Inferior parietal cortex (tissue), 1 donor: ENCODE measurements at regions not wholly inside any gene's neighbourhood (a gene's known extent, or its start where the extent isn't known, plus 50 kb on each side); places are given as distances from the start of the nearest gene placed in this dataset.
"Not testable (repeated sequence)": the region's sequence is repeated elsewhere in the genome, so short reads cannot be mapped to it uniquely, and the experiment has no call there.

Experiments
- DNase-seq: peaks from one replicate; pipeline ENCODE4 v3.0.0-alpha.2; 2016; ENCODE audit errors: extremely low spot score

DNA sequence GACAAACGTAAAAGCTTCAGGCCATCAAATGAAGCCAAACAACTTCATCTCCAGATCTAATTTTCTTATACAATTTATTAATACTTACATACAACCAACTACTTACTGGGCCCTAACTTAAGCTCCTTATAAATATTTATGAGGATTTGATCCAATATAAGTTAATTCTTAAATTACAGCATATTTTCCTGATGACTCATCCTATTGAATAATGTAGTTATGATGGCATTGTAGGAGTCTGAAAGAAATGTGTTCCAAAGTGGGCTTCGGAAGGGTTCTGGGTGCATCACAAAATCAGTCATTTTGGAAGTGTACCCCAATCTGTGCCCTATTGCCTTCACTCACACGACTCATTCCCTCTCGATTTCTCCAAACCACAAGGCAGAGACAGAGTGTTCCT lies 455.1 kb upstream of the CTSO start:
- DNase-seq = no peak

DNA sequence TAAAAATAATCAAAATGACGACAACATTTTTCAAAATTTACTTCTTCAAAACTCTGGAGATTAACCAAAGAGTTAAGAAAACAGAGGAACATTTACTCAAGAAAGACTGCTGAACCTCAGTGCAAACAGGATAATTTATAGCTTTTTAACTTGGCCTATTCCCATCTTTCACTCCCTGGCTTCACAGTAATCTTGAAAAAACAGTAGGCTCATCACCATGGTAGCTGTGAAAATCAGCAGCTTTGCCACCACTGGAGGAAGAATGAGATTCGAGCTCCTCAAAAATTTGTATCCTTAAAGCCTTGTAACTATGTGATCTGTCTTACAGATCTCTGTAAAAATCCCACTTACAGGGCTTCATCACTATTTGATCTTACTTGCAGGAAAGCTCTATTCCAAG lies 447.7 kb upstream of the CTSO start:
- DNase-seq = peak; percentile 32

DNA sequence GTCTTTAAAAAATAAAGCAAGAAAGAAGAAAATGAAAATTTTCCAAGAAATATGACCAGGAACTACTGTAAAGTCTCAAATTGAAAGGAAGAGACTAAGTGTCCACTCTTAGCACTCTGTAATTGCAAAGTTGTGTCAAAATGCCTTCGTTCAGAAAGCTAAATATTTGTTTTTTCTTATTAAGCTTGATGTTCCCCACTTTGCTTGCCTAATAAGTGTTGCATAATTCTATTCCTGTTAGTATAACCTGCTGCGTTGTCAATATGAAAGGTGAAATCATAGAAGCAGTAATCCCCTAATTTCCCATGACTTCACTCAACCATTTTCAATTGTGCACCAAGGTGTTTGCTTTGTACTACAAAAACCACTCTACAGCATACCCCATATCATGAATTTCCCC lies 442.9 kb upstream of the CTSO start:
- no peak for DNase-seq

DNA sequence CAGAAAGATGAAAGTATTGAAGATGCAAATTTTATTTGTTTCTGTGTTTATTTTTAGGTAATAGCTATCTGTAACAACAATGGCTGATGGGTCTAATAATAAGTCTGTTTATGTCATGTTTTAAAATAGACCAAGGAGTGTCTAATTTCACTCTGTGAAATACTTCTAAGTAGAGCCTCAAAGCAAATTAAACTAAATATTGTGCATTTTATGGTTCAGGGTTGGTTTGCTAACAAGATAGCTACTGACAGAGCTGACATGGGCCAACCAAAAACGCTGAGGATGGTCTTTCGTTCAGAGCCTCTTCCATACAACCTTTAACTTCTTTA lies 437.6 kb upstream of the CTSO start:
- no peak for DNase-seq

DNA sequence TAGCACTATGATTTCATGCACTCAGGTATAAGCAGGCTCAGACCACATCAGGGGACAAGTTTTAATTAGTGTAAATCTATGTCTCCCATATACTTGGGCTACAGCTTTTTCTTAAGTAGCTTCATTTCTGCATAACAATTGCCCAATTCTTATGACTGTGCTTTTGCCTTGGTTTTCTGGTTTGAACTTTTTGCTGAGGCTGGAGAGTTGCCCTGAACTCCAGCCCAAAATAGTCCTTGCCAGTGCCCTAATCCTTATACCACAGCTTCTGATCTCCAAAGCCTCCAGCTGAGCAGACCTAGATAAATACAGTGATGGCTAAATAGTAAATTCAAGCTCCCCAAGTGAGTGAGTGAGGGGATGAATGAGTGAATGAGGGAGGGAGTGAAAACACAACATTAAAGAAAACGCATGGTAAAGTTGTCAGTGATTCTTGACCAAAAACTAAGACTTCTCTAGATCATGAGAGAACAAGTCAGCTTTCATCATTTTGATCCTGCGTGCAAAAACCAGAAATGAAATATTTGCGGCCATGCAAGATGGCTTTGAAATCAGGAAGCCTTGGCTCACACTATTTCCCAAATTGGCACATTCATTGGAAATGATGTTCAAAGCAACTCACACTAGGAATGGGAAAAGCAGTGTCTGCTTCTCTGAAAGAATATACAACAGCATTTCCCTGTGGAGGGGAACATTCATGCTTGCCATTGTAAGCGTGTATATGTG lies 437.1 kb upstream of the CTSO start:
- no peak for DNase-seq

DNA sequence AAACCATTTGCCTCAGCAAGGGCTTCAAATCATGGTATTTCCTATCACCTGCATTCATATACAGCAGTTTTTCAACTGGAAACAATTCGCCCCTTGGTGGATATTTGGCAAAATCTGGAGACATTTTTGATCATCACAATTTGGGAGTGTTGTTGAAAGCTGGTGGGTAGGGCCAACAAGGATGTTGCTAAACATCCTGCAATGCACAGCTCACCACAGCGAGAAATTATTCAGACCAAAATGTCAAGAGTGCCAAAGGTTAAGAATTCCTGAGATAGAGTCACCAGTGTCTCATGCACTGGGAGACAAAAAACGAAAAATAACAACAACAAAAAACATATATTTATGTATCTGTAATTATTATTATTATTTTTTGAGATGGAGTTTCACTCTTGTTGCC lies 435.2 kb upstream of the CTSO start:
- no peak for DNase-seq

DNA sequence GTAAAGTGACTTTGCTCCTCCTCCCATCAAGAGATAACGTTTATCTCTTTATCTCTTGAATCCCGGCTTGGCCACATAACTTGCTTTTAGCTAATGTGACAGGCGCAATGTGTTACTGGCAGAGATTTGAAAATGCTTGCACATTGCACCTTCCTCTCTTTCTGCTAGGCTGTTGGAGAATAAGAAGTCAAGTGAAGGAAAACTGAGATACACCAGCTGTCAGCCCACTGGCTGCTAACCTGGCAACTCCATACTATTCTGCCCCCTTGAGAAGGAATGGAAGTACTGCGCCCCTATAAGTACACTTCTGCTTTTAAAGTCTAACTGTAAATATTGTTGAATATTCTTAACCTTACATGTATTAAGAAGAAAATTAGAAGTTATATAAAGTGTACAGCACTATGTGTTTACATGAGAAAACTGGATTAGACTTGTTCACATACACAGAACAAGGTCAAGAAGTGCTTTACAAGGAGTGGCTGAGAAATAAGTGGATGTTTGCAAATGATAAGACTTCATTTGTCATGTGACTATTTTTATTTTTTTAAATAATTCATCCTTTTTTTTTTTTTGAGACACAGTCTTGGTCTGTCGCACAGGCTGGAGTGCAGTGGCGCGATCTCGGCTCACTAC lies 424.5 kb upstream of the CTSO start:
- DNase-seq = no peak

DNA sequence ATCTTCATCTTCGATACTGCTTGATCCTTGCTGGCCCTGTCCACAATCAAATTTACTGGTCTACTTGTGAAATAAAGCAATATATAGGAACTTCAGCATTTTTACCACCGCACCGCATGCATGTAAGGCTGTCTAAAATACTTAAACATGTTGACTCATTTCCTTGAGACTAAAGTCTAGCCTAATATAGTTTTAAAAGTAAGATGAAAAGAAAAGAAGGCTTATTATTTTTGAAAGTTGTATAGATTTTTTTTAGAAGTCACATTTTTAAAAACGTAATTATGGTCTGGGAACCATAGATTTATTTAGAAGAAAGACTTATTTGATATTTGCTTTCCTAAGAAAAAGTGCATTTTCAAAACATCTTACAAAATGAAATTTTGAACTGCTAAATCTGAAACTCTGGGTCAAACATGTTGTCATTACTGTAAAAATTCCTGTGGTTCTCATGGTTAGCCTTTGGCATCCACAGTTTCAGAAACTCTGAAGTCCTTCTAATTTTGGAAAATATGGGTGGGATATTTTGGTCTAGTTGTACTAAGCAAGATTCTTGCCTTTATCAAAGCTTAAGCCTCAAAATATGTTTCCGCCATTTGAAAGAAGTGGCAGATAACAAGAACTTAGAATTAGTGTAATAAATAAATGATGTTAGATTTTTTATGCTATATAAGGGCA lies 423.5 kb upstream of the CTSO start:
- DNase-seq = no peak

DNA sequence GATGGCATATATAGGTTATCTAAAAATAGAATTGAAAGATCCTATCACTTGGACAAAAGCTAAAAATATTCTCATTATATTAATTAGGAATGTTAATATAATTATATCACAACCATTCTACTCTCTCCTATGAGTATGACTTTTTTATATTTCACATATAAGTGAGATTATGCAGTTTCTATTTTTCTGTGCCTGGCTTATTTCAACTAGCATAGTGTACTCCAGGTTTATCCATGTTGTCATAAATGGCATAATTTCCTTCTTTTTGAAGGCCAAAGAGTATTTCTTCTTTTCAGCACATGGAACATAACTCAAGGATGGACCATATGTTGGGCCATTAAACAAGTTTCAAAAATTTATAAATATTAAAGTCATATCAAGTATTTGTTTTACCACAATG lies 421.2 kb upstream of the CTSO start:
- no peak for DNase-seq

DNA sequence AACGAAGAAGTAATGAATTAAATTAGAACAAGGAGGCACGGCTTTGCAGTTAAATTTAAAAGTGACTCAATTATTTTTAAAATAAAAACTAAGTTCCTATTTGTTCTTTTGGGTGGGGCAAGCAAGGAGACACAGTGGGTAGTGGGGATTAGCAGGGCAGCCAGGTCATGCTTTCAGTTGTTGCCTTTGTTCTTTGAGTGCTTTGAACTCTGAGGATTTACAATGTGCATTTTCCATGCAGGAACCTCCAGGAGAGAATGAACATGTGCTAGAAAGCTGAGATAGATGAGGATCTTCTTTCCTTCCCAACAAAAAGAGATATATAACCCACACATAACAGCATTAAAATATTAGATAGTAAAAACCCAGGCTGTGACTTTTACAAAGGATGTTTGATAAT lies 420.4 kb upstream of the CTSO start:
- DNase-seq = no peak

DNA sequence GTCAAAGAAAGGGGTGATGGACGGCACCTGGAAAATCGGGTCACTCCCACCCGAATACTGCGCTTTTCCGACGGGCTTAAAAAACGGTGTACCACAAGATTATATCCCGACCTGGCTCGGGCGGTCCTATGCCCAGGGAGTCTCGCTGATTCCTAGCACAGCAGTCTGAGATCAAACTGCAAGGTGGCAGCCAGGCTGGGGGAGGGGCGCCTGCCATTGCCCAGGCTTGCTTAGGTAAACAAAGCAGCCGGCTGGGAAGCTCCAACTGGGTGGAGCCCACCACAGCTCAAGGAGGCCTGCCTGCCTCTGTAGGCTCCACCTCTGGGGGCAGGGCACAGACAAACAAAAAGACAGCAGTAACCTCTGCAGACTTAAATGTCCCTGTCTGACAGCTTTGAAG lies 413.8 kb upstream of the CTSO start:
- not testable (repeated sequence) for DNase-seq

DNA sequence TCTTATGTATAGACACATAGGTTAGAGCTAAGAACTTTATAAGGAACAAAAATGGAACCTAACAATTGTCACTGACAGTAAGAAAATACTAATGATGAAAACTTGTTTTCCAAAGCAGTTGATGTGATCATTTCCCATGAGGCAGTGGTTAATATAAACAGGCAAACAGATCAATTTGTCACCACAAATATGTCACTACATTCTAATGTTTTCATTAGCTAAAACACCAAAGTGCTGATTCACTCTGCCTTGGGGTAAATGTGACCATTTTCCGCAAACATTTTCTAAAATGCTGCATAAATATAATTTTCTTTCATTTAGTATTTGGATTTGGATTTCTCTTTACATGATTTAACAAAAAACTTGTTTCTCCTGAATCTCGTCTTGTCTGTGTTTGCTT lies 408.9 kb upstream of the CTSO start:
- DNase-seq = no peak

DNA sequence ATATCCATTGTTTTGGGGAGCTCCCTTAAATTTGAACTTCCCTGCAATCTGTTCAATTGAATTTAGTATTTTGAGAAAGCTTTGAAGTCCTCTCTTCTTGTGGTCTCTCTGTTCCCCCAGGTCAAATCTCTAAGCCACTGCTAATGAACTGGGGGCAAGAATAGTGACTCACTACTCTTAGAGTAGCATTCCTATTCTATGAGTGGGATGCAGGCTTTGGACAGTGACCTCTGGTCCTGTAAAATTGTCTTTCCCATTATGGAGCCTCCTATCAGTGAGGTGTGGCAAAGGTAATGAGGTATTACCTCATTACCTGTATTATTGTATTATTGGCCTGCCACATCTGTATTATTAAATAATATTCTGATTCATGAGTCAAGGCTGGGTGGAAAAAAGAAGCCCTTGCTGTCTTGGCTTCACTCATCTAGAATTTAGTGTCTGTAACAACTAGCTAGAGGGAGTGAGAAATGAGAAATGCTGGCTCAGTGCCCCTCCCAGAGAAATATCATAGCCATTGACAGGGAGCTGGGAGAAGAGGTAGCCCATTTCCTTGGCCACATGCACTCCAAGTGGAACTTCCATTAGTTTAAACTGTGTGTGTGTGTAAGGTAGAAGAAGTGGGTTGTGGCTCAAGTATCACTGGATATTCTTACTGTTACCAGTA lies 393.9 kb upstream of the CTSO start:
- no peak for DNase-seq

DNA sequence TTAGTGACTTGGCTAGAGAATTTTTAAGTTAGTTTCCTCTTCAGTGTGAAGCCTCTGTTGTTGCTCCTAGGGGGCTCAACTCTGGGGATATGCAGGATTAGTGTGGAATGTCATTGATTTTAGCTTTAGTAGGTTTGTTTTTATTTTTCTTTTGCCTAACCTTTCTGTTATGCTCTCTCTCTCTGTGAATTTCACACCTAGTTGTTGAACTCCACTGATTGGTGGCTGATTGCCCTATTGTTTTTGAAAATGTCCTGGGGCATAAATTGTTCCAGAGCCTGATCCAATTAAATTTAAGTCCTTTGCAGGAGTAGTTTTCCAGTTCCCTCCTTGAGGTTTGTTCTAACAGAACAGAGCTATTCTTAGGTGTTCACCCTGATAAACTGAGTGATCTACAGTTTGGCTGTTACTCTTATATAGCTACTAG lies 393.3 kb upstream of the CTSO start:
- DNase-seq = no peak

DNA sequence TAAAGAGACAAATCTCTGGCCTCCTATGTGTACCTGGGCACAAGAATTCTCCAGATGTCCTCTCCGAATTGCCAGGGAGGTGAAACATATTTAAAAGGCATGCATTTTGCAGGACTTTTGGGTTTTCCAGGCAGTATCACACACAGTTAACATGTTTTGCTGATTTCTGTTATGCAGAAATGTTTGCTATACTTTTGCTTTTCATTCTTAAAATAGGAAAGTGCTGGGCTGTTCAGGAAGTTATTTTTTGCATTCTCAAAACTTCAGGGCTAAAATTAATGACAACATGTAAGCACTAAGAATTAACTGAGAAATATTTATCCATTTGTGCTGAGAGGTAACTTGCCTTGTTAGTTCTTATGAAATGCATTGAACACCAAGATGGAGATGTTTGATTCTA lies 390.7 kb upstream of the CTSO start:
- no peak for DNase-seq

DNA sequence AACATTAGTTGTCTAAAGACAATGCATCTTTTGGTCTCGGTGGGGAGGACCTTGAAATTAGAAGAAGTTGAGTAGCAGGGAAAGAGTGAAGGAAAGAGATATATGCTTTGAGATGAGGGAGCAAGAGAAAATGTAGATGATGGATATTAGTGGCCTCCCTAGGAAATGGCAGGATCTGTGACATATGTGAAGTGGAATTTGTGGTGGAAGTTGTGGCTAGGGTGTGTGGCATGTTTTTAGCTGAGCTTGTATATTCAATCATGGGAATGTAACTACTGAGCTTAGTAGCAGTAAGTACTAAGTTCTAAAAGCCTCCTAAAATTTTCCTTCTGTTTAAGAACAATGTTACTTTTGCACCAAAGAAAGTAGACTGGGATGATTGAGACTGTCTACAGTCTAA lies 382.8 kb upstream of the CTSO start:
- no peak for DNase-seq

DNA sequence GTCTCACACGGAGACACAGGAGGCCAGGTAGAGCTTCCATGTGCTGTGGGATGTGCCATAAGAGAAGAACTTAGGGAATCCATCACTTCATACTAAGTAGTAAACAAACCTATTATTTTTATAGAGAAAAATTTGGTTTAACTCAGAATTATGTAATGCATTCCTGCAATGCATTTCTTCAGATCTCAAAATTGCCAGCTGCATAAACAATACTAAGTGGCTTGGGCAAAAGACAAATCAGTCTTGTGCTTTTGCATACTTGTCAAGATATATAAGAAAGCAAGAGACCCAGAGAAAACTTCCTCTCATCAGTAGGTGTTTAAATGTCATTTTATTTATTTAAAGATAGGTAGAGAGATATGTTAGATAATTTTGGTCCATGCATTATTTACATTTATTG lies 382.1 kb upstream of the CTSO start:
- DNase-seq = no peak

DNA sequence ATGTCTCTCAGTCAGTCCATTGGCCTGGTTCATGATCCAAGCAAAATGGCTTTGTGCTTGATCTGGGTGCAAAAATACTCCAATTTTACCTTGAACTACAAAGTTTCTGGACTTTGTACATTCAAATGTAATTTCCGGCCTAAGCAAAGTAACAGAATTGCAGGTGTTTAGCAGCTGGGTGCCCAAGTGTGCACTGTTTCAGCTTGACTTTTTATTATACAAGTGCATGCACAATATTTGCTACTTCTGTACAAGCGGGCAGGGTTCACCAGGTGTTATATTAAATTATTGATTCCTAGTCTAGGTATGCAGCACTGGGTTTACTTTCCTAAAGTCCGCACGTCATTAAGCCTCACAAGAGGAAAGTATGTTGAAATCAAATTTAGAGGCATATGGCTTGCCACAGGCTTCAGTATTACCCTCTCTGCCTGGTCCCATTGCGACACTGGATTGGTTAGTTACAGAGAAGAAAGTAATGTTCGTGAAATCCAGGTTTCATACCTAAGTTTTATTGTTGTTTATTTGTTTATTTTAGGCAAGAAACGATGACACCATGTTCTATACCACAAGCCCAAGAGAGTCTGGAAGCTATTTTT lies 376.9 kb upstream of the CTSO start:
- no peak for DNase-seq

DNA sequence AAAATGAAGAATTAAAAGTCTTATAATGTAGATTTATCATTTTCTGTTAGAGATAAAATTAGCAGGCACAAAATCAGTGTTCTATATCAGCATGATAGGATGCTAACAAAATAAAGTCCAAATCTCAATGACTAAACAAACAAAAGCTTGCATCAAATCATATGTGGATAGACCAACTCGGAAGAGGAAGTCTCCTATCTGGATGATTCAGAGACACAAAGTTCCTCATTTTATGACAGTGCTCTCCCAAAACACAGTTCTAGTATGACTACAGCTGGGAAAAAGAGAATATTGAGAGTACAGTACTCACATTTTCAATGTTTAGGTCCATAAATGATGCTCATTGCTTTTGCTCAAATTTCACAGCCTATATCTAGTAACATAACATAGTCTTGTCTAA lies 376.1 kb upstream of the CTSO start:
- DNase-seq = no peak

DNA sequence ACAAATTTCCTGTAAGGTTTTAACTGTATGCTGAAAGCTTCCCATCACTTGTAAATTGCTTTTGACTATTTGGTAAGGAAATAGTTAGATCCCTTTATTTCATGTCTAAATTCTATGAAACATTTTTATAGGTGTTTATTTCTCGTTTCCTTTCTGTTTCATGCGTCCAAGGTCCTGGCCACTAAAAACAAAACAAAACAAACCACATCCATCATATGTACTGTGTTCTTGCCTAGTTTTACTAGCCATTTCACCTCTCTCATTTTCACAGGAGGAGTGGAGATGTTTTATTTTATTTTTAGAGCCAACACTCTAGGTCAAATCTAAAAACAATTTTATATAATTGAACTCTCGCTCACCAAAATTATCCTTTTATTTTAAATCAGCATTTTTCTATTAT lies 375.2 kb upstream of the CTSO start:
- no peak for DNase-seq

DNA sequence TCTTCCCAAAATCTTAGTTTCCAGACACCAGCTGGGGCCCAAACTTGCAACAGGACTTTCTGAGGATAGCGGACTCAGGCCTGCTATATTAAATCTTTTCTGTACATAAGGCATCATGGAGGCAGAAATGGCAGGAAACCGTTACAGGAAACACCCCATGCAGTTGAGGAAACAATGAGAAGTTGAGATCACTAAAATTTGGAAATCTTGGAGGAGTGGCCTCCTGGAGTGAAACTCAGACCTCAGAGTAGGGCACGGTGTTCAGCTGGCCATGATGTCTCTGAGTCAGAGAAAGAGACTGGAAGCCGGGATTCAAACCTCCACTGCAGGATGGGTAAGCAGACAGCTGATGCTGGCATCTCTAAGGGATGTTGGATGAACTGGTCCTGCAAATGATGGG lies 372.6 kb upstream of the CTSO start:
- DNase-seq = no peak

DNA sequence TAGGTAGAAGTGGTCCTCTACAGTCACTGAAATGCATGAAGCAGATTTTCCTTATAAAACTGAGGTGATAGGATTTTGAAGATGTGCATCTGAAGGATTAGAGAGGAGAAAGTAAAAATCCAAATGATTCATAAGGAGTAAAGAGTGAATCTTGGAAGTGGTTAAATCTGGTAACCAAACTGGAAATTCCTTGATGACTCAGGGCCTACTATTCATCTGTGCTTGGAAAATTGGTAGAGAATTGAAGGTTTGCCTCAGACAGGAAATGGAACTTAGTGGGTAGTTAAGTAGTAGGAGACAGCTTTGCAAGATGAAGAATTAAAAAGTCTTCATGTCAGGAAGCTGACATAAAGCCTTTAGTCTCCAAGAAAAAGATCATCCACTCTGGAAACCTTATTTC lies 368.9 kb upstream of the CTSO start:
- no peak for DNase-seq

DNA sequence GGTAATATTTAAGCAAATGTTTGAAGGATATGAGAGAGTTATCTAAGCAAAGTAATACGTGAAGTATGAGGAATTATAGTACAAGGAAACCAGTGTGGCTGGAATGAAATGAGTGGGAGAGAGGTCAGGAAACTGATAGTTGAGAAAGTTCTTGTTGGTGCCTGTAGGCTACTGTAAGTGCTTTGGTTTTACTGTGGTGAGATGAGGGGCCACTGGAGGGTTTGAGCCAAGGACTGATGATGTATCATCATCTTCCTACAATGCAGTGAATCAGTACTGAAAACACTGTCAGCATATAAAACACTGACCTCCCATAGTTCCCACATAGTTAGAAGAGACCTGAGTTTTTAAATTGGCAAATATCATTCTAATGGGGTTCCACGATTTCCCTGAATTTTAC lies 367.5 kb upstream of the CTSO start:
- DNase-seq = no peak
